Left renal pelvis (tissue), 4 donors: ENCODE measurements at regions not wholly inside any gene's neighbourhood (a gene's known extent, or its start where the extent isn't known, plus 50 kb on each side); places are given as distances from the start of the nearest gene placed in this dataset.
"Not testable (repeated sequence)": the region's sequence is repeated elsewhere in the genome, so short reads cannot be mapped to it uniquely, and the experiment has no call there.

ENCODE experiments used
- DNase-seq, 4 donors: peaks; one replicate each; pipeline ENCODE4 v3.0.0-alpha.2; 2013; ENCODE audit warnings: low read depth in 4 of 4, low spot score in 3 of 4

DNA sequence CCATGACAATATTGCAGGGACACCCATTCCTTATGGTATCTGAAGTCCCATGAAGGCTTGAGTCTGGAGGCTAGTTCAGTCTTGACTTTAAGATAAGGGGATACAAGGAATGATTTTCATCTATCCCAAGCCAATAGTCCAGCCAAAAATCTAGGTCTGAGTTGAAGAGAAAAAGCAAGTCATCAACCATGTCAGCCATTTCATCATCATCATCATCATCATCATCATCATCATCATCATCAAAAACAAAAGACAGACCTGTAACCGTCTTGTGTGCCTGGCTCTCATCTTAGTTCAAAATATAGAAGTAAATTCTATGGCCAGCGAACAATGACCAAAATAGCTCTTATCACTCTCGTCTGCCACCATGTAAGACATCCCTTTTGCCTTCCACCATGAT is 59.5 kb upstream of the FAM90A26 start:
- not testable (repeated sequence) for DNase-seq

DNA sequence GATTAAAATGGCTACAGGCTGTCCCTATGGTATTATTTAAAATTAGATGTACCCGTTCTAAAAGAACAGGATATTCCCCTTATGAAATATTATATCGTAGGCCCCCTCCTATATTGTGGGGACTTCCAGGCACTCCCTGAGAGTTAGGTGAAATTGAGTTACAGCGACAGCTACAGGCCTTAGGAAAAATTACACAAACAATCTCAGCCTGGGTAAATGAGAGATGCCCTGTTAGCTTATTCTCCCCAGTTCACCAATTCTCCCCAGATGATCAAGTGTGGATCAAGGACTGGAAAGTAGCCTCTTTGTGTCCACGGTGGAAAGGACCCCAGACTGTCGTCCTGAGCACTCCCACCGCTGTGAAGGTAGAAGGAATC is 67.1 kb upstream of the FAM90A26 start:
- not testable (repeated sequence) for DNase-seq

DNA sequence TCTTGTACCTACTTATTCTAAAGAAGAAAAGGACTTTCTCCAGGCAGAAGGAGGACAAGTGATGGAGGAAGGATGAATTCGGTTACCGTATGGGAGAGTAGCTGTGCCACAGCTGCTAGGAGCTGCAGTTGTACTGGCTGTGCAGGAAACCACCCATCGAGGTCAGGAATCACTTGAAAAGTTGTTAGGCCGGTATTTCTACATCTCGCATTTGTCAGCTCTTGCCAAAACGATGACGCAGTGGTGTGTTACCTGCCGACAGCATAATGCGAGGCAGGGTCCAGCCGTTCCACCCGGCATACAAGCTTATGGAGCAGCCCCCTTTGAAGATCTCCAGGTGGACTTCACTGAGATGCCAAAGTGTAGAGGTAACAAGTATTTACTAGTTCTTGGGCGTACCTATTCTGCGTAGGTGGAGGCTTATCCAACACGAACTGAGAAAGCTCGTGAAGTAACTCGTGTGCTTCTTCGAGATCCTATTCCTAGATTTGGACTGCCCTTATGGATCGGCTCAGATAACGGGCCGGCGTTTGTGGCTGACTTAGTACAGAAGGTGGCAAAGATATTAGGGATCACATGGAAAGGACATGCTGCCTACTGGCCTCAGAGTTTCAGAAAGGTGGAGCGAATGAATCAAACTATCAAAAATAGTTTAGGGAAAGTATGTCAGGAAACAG is 67.6 kb upstream of the FAM90A26 start:
- peak in 2 of 4 donors; percentile 14 to 30 for DNase-seq

GRCh38 chr4:9096330-9096729 is 73.9 kb upstream of the FAM90A26 start:
- DNase-seq: not testable (repeated sequence)

GRCh38 chr4:9078796-9079195 is 91.4 kb upstream of the FAM90A26 start:
- DNase-seq: not testable (repeated sequence)

GRCh38 chr4:9076974-9077373 is 93.2 kb upstream of the FAM90A26 start:
- DNase-seq: not testable (repeated sequence)

- not testable (repeated sequence) for DNase-seq
These were observed 93.7 kb upstream of the FAM90A26 start for GRCh38 chr4:9076486-9076885.

DNA sequence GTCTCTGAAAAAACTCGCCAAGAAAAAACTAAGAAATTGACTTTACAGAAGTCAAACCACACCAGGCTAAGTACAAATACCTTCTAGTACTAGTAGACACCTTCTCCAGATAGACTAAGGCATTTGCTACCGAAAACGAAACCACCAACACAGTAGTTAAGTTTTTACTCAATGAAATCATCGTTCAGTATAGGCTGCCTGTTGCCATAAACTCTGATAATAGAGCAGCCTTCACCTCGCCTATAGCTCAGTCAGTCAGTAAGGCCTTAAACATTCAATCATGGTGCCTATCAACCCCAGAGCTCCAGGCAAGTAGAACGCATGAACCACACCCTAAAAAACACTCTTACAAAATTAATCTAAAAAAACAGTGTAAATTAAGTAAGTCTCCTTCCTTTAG is 96.8 kb upstream of the FAM90A26 start:
- DNase-seq: not testable (repeated sequence)

DNA sequence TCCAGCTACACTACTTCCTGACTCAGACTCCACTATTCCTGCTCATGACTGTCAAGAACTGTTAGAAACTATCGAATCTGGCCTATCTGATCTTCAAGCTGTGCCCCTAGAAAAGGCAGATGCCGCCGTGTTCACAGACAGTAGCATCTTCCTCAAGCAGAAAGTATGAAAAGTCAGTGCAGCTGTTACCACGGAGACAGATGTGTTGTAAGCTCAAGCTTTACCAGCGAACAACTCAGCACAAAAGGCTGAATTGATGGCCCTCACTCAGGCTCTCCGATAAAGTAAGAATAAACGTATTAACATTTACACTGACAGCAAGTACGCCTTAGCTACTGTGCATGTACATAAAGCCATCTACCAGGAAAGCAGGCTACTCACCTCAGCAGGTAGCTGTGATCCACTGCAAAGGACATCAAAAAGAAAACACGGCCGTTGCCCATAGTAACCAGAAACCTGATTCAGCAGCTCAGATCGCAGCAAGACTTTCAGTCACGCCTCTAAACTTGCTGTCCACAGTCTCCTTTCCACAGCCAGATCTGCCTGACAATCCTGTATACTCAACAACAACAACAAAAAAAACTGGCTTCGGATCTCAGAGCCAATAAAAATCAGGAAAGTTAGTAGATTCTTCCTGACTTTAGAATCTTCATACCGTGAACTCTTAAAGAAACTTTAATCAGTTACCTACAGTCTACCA is 97.5 kb upstream of the FAM90A26 start:
- DNase-seq: peak in 3 of 4 donors; percentile 6 to 14 (median 14)

DNA sequence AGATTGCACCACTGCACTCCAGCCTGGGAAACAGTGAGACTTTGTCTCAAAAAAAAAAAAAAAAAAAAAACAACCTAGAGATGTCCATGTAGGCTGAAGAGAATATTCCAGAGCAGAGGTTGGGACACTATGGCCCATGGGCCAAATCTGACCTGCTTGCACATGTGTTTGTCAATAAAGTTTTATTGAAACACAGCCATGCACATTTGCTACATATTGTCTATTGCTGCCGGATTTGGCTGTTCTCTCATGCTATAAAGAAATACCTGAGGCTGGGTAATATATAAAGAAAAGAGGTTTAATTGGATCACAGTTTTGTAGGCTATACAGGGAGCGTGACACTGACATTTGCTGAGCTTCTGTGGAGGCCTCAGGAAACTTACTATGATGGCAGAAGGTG is 102.3 kb upstream of the FAM90A26 start:
- DNase-seq: not testable (repeated sequence)

GRCh38 chr4:9063612-9064011 is 106.6 kb upstream of the FAM90A26 start:
- DNase-seq: not testable (repeated sequence)

DNA sequence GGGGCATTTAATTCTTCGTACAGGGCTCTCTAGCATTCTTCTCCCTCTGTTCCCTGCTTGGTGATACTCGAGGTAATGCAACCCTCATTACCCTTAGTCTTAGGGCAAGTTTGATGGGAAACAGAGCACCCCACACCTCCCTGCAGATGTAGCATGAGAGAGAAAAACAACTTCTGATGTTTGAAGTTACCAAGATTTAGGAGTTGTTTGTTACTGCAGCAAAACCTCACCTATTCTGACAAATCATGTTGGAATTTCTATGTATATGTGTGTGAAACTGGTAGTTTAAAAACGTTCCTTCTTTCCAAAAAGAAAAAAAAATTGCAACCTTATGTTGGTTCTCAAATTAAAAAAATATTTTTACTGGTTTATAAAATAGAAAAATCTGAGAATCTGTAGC is 145.3 kb upstream of the FAM90A26 start:
- not testable (repeated sequence) for DNase-seq

- not testable (repeated sequence) for DNase-seq
These were observed 138.2 kb upstream of the HMX1 start for GRCh38 chr4:9009792-9010191.

DNA sequence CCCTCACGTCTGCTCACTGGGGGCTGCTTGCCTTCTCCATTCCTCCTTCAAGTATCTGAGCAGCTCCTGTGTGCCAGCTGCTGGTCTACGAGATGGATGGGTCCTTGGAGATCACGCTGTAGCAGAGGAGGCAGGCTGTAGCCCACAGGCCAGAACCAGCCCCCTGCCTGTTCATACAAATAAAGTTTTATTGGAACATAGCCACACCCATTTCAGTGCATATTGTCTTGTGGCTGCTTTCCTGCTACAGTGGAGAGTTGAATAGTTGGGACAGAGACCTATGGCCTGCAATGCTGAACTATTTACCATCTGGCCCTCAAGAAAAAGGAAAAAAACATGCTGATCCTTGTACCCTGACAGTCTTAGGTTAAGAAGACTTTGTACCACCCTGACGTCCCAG is 136.8 kb upstream of the HMX1 start:
- DNase-seq: not testable (repeated sequence)

DNA sequence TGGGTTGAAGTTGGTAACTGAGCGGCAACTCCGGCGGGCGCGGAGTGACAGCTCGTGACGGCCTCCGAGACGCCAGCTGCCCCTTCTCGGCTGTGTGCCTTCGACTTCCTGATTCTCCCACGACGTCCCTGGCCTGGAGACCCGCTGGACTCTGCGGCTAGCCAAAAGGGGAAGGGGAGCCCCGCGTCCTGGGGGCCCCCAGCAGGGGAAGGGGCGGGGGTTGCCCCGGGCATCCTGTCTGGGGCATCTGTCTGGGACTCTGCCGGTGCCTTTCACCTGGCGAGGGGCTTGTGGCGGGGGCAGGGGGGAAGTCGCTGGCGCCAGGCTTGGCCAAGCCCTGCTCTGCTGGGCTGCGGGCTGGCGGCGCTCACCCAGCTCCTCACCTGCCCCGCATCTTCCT is 129.5 kb upstream of the HMX1 start:
- not testable (repeated sequence) for DNase-seq

DNA sequence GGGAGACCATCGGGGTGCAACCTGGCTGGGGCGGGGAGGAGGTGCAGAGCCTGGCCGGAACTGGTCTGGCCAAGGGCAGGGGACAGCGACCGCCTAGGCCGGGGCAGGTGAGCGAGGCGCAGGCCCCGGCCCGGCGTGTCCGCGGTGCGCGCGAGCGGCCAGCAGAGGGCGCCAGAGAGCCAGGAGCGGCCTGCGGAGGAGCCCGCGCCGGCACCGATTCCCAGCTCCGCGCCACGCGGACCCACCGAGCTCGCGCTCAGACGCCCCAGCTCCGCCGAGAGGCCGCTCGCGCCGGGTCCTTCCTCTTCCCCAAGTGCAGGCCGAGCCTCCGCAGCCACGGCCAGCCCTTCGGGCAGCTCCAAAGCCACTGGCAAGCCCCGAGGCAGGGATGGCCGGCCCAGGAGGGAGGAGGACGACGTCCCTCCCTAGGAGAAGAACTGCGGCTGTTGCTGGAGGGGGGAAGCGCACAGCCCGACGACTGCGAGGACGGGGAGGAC is 128.9 kb upstream of the HMX1 start:
- DNase-seq: peak in 3 of 4 donors; percentile 14 to 33 (median 20)

GRCh38 chr4:8992981-8993380 is 121.3 kb upstream of the HMX1 start:
- not testable (repeated sequence) for DNase-seq

GRCh38 chr4:8991449-8991848 is 119.8 kb upstream of the HMX1 start:
- DNase-seq: not testable (repeated sequence)

DNA sequence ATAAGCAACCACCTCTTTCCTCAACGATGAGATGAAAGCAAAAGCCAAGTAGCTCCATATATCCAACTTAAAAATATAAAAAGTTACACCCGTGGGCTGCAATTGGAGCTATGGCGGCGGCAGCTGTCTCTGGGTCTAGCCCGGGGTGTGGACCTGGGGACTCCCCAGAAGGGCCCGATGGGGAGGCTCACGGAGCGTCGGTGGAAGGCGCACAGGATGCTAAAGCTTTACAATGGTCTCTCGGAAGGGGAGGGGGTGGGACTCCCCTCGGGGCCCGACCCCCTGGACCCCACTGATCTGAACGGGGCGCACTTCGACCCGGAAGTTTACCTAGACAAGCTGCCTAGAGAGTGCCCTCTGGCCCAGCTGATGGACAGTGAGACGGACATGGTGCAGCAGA is 118.7 kb upstream of the HMX1 start:
- not testable (repeated sequence) for DNase-seq

GRCh38 chr4:8985786-8986185 is 114.1 kb upstream of the HMX1 start:
- not testable (repeated sequence) for DNase-seq

DNA sequence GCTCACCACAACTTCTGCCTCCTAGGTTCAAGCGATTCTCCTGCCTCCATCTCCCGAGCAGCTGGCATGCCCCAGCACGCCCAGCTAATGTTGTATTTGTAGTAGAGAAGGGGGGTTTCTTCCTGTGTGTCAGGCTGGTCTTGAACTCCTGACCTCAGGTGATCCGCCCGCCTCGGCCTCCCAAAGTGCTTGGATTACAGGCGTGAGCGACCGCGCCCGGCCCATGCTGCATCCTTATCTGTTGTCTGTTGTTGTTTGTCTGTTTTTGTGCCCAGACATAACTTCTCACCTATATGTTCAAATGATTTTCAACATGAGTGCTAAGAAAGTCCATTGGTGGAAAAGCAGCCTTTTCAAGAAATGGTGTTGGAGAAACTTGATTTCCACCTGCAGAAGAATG is 113.0 kb upstream of the HMX1 start:
- DNase-seq: not testable (repeated sequence)

- not testable (repeated sequence) for DNase-seq
These were observed 112.3 kb upstream of the HMX1 start for GRCh38 chr4:8983921-8984320.
